ENCODE measurements at regions not wholly inside any gene's neighbourhood (a gene's known extent, or its start where the extent isn't known, plus 50 kb on each side); places are given as distances from the start of the nearest gene placed in this dataset.

DNA sequence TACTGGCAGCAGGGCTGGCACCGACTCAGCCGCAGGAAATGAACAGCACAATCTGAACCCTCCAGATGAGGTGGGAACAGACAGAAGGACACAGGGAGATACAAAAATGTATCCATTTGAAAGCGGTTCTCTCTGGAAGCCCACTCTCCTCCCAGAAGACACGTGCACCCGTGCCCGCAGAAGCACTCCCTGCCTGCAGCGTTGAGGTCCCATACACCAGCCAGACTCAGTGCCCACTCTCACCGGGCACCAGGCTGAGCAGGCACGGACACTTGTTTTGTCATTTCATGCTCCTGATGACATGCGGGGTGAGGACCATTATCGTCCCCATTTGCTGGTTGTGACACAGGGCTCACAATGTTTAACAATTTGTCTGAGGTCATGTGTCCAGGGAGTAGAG is 297.4 kb upstream of the TLE3 start:
- H3K27ac Mint-ChIP-seq = no peak overlapping the region
- Histone ChIP-seq H3K27me3 (ENCODE audit: control insufficient read depth, insufficient read depth, low read length) (no peaks in the 10 kb centered on the region), H3K4me1 (ENCODE audit: control insufficient read depth, insufficient read depth, low read length) (no peaks in the 10 kb centered on the region), H3K4me3 (ENCODE audit: low read length) (no peak overlapping the region), H3K9me3 (ENCODE audit: control insufficient read depth, insufficient read depth, low read length) (no peaks in the 10 kb centered on the region), H3K36me3 (ENCODE audit: control insufficient read depth, insufficient read depth, low read length) (no peaks in the 10 kb centered on the region), H3K27ac (ENCODE audit: low read length) (no peak overlapping the region)
- TF ChIP-seq CTCF (IDR thresholded peaks at IDR 0.05) = no peak
- intact Hi-C loops (cut with micrococcal nuclease) = no loop called here
- ATAC-seq (no peak), DNase-seq (no peak)
- 90% methylated on average over 11 of the region's 11 CpGs for WGBS (ENCODE audit: insufficient coverage)
- H3K4me1 Mint-ChIP-seq = no peaks in the 10 kb centered on the region
- no peaks in the 10 kb centered on the region for H3K36me3 Mint-ChIP-seq
- peaks cover 22 to 43% of the 10 kb centered on the region in 2 donors for H3K27me3 Mint-ChIP-seq (ENCODE audit: low read depth in 2 of 2)
- H3K9me3 Mint-ChIP-seq = no peaks in the 10 kb centered on the region
- no peak overlapping the region for H3K4me3 Mint-ChIP-seq

DNA sequence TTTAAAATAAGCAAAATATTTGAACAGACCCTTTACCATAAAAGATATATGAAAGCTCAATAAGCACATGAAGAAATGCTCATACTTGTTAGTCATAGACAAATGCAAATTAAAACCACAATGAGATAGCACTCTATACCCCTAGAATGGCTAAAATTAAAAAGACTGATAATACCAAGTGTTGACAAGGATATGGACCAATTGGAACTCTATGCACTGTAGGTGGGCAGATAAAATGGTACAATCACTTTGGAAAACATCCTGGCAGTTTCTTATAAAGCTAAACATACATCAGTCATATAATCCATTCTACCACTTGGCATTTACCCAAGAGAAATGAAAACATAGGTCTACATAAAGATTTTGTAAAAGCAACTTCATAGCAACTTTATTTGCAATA is 293.0 kb upstream of the TLE3 start:
- Histone ChIP-seq H3K4me3 (ENCODE audit: low read length) (no peak overlapping the region), H3K9me3 (ENCODE audit: control insufficient read depth, insufficient read depth, low read length) (no peaks in the 10 kb centered on the region), H3K4me1 (ENCODE audit: control insufficient read depth, insufficient read depth, low read length) (no peaks in the 10 kb centered on the region), H3K27ac (ENCODE audit: low read length) (no peak overlapping the region), H3K27me3 (ENCODE audit: control insufficient read depth, insufficient read depth, low read length) (no peaks in the 10 kb centered on the region), H3K36me3 (ENCODE audit: control insufficient read depth, insufficient read depth, low read length) (no peaks in the 10 kb centered on the region)
- TF ChIP-seq CTCF (IDR thresholded peaks at IDR 0.05) = no peak
- H3K27me3 Mint-ChIP-seq (ENCODE audit: low read depth in 2 of 2) = peaks cover 10 to 31% of the 10 kb centered on the region in 2 donors
- no peak for DNase-seq
- no peak overlapping the region for H3K4me3 Mint-ChIP-seq
- H3K9me3 Mint-ChIP-seq = no peaks in the 10 kb centered on the region
- ATAC-seq = no peak
- no peaks in the 10 kb centered on the region for H3K4me1 Mint-ChIP-seq
- H3K27ac Mint-ChIP-seq = no peak overlapping the region
- H3K36me3 Mint-ChIP-seq = no peaks in the 10 kb centered on the region
- intact Hi-C loops (cut with micrococcal nuclease) = no loop called here

- H3K27ac ChIP-seq (ENCODE audit: low read length) = no peak overlapping the region
- H3K4me3 ChIP-seq (ENCODE audit: low read length) = no peak overlapping the region
- no peak for DNase-seq
- Mint-ChIP-seq H3K4me3 (no peak overlapping the region), H3K27me3 (ENCODE audit: low read depth in 2 of 2) (peaks cover 8 to 21% of the 10 kb centered on the region in 2 donors), H3K9me3 (no peaks in the 10 kb centered on the region), H3K4me1 (no peaks in the 10 kb centered on the region), H3K36me3 (no peaks in the 10 kb centered on the region), H3K27ac (no peak overlapping the region)
- no peak for ATAC-seq
- H3K36me3 ChIP-seq (ENCODE audit: control insufficient read depth, insufficient read depth, low read length) = no peaks in the 10 kb centered on the region
- intact Hi-C loops (cut with micrococcal nuclease) = no loop called here
- TF ChIP-seq CTCF (IDR thresholded peaks at IDR 0.05) = no peak
- 95% methylated on average over 2 of the region's 2 CpGs for WGBS (ENCODE audit: insufficient coverage)
- H3K9me3 ChIP-seq (ENCODE audit: control insufficient read depth, insufficient read depth, low read length) = no peaks in the 10 kb centered on the region
- H3K4me1 ChIP-seq (ENCODE audit: control insufficient read depth, insufficient read depth, low read length) = no peaks in the 10 kb centered on the region
- no peaks in the 10 kb centered on the region for H3K27me3 ChIP-seq (ENCODE audit: control insufficient read depth, insufficient read depth, low read length)
These were observed 290.3 kb upstream of the TLE3 start for GRCh38 chr15:70387993-70388392.

GRCh38 chr15:70387081-70387480 is 289.4 kb upstream of the TLE3 start:
- no peak overlapping the region for H3K27ac Mint-ChIP-seq
- no peak overlapping the region for H3K27ac ChIP-seq (ENCODE audit: low read length)

More at GRCh38 chr15:70387081-70387480, 289.4 kb upstream of the TLE3 start:
- no peak for TF ChIP-seq CTCF (IDR thresholded peaks at IDR 0.05)
- Mint-ChIP-seq H3K9me3 (no peaks in the 10 kb centered on the region), H3K4me1 (no peaks in the 10 kb centered on the region), H3K4me3 (no peak overlapping the region), H3K27me3 (ENCODE audit: low read depth in 2 of 2) (peaks cover 8 to 20% of the 10 kb centered on the region in 2 donors), H3K36me3 (no peaks in the 10 kb centered on the region)
- no peaks in the 10 kb centered on the region for H3K4me1 ChIP-seq (ENCODE audit: control insufficient read depth, insufficient read depth, low read length)
- WGBS (ENCODE audit: insufficient coverage) = 91% methylated on average over 9 of the region's 9 CpGs
- ATAC-seq = no peak
- no peaks in the 10 kb centered on the region for H3K9me3 ChIP-seq (ENCODE audit: control insufficient read depth, insufficient read depth, low read length)
- no peak overlapping the region for H3K4me3 ChIP-seq (ENCODE audit: low read length)
- no peaks in the 10 kb centered on the region for H3K27me3 ChIP-seq (ENCODE audit: control insufficient read depth, insufficient read depth, low read length)
- DNase-seq = no peak
- intact Hi-C loops (cut with micrococcal nuclease) = no loop called here
- H3K36me3 ChIP-seq (ENCODE audit: control insufficient read depth, insufficient read depth, low read length) = no peaks in the 10 kb centered on the region
